OCI-LY3 (cell line): ENCODE measurements at regions not wholly inside any gene's neighbourhood (a gene's known extent, or its start where the extent isn't known, plus 50 kb on each side); places are given as distances from the start of the nearest gene placed in this dataset.

Experiments
- EZH2phosphoT487 ChIP-seq: fragments of 200-600 bp; shearing (Covaris generic); IDR thresholded peaks from 2 replicates; pipeline ENCODE4 v1.6.1; 2018; ENCODE audit warnings: antibody characterized with exemption, mixed run types, low read depth
- TF ChIP-seq, protein P1 (sequence below): fragments of 200-600, 300-600 bp; sonication (generic); IDR thresholded peaks from 2 replicates; pipeline ENCODE4 v1.5.1; 2014; ENCODE audit warnings: antibody characterized with exemption, low read length, low read depth

DNA sequence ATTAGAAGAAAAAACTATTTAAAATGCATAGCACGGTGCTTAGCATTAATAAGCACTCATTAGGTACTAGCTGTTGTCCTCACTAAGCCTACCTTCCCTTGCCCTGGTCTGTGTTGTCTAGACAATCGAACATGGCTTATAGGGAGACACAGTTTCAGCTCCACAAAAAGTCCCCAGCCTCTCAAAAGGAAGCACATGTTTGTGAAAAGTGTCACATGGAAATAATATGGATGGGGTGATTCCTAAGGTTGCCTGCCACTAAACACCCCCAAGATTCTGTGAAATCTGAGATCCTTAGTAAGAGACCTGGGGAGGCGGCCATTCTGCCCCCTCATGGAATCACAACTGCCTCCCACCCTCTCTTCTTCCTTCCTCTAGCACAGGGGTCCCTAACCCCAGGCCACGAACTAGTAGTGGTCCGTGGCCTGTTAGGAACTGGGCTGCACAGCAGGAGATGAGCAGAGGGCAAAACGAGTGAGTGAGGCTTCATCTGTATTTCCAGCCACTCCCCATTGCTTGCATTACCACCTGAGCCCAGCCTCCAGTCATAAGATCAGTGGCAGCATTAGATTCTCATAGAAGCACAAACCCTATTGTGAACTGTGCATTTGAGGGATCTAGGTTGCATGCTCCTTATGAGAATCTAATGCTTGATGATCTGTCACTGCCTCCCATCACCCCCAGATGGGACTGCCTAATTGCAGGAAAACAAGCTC, 59.6 kb upstream of the NDUFV2 start:
- TF ChIP-seq, protein P1, sequence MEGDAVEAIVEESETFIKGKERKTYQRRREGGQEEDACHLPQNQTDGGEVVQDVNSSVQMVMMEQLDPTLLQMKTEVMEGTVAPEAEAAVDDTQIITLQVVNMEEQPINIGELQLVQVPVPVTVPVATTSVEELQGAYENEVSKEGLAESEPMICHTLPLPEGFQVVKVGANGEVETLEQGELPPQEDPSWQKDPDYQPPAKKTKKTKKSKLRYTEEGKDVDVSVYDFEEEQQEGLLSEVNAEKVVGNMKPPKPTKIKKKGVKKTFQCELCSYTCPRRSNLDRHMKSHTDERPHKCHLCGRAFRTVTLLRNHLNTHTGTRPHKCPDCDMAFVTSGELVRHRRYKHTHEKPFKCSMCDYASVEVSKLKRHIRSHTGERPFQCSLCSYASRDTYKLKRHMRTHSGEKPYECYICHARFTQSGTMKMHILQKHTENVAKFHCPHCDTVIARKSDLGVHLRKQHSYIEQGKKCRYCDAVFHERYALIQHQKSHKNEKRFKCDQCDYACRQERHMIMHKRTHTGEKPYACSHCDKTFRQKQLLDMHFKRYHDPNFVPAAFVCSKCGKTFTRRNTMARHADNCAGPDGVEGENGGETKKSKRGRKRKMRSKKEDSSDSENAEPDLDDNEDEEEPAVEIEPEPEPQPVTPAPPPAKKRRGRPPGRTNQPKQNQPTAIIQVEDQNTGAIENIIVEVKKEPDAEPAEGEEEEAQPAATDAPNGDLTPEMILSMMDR, result no peak
- no peak for TF ChIP-seq EZH2phosphoT487
